HG03558 (cell line): ENCODE measurements at regions not wholly inside any gene's neighbourhood (a gene's known extent, or its start where the extent isn't known, plus 50 kb on each side); places are given as distances from the start of the nearest gene placed in this dataset.

ENCODE experiments used
- ATAC-seq: cut with Tn5 transposase; IDR thresholded peaks from one replicate; pipeline ENCODE4 v1.9.1; 2021; ENCODE audit warnings: moderate number of reproducible peaks; ENCODE audit not compliant: unreplicated experiment; ENCODE audit errors: extremely low read depth

GRCh38 chr2:6309415-6310255 is 556.1 kb downstream of the CMPK2 start:
- ATAC-seq = peak; percentile 75

DNA sequence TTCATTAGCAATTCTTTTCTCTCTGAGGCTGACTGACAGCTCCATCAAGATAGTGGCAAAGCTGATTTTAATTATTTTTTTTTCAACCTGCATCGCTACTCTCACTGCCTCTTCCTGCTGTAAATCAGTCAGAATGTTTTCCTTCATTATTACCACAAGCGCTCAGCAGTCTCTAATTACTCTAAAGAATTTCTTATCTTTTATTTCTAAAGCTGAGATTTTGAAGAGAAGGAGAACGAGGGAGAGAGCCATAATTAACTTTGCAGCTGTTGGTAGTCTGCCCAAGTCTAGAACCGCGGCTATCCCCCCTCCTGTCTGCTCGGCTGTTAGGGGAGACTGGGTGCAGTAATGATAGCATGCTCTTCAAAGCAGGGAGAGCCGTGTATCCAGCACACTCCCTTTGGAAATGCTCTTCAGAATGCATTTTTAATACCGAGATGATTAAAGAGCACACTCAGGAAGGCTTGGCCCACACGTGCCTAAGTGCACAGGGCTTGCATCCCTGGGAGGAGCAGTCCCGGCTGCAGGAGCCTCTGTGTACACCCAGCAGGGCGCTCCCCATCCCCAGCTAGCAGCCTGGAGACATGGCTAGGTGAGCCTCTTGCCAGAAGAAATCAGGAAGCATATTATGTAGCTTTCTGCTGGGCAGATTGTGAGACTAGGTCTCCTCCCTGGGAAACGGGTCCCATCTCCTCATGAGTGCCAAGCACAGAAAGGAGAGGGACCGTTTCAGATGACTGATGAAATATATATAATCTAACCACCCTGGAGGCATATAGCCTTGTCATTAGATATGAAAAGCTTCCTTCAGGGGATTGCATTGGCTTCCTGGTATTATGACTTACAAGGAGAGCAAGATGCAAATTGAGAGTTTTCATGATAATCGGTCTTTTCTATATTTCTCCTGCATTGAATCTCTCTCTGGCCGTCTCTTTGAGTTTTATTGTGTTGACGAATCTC is 555.2 kb downstream of the CMPK2 start:
- no peak for ATAC-seq

DNA sequence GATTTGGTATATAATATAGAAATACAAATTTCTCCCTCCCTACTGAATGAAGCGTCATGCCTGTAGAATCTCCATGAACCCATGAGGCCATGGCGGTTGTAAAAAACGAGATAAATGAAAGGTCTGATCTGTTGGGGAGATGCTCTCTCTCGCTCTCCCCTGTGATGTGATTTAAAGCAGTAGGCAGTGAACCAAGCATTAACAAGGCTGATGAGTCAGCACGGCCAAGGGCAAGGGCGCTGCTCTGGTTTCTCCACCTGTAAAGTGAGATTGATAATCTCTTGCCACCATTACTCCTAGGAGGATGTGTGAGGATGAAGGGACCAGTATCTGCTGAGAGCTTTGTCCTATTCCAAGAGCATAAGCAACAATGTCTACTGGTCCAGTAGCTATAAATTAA is 553.3 kb downstream of the CMPK2 start:
- ATAC-seq = no peak

- no peak for ATAC-seq
Measured at GRCh38 chr2:6314218-6314960, 551.3 kb downstream of the CMPK2 start.

GRCh38 chr2:6325616-6326015 is 540.1 kb downstream of the CMPK2 start:
- ATAC-seq = no peak

DNA sequence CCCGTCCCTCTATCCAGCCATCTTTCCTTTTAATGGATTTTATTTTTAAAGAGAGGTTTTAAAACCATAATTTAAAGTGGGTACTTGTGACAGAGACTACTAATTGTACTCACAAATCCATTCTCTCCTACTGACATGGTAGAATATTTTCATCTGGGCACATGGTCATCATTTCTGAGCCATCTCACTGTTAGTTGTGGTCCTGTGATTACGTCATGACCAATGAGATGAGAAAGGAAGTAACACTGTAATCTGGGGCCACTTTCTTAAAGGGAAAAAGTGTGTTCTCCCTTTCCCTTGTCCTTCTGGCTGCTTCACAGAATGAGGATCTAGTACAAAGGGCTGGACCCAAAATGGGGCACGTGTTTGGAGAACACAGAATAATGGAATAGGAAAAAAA is 538.7 kb downstream of the CMPK2 start:
- no peak for ATAC-seq

- ATAC-seq = no peak
Measured at GRCh38 chr2:6336752-6337471, 528.8 kb downstream of the CMPK2 start.

DNA sequence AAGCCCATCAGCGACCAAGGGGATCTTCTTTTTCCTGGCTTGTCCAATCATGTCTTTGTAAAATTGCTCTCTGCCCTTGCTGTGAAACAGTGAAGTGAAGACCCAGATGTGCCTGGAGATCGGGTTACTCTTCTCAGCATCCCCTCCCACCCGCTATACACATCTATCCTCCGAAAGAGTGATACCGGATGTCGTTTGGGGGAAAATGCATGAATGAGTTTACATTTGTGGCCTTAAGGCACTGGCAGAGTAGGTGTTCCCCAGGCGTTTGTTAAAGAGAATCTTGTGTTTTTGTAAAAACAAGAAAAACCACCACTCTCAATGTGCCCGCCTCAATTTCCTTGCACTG is 528.3 kb downstream of the CMPK2 start:
- ATAC-seq = no peak

- ATAC-seq = no peak
Measured at GRCh38 chr2:6341588-6342129, 524.0 kb downstream of the CMPK2 start.

GRCh38 chr2:6342273-6342920 is 523.3 kb downstream of the CMPK2 start:
- ATAC-seq = no peak

GRCh38 chr2:6343076-6343475 is 522.6 kb downstream of the CMPK2 start:
- no peak for ATAC-seq

GRCh38 chr2:6352247-6352646 is 513.5 kb downstream of the CMPK2 start:
- ATAC-seq = peak; percentile 75

DNA sequence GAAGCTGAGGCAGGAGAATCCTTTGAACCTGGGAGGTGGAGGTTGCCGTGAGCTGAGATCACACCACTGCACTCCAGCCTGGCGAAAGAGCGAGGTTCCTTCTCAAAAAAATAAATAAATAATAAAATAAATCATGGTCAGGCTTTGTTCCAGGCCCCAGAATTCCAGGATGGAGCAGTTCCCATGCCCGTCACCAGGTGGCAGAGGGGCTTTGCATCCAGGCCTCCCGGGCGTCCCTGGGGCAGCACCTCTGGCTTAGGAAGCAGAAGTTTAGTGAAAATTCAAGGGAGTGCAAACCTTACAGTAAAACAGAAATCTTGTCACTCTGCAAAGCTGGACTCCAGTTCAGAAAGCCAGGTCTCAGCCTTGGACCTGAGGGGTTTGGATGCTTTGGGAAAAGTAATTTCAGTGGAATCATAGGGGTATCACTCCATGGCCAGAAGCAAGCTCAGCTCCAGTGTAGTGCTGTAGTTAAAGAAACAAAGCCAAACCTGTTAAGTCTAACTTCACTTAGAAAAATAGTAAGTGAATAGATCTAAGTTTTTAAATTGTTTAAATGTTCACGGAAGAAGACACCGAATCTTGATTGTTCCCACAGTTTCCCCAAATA is 512.7 kb downstream of the CMPK2 start:
- no peak for ATAC-seq

DNA sequence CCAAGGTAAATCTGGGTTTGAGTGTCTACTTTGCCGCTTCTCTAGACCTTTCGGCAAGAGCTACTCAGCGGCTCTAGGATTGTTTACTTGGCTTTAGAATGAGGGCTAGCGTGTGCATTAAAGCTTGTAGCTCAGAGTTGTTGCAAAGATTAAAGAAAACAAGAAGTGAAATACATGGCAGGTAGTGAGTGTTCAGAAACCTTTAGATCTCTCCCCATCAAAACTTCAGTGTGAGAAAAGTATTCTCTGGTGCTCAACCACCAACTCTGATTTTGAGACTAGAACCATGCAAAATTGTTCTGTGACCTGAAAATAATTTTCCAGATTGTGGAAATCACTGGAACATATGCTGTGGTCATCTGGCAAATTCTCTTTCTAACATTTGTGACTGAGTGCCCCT is 512.0 kb downstream of the CMPK2 start:
- ATAC-seq = peak; percentile 40

GRCh38 chr2:6354546-6354945 is 511.2 kb downstream of the CMPK2 start:
- no peak for ATAC-seq

DNA sequence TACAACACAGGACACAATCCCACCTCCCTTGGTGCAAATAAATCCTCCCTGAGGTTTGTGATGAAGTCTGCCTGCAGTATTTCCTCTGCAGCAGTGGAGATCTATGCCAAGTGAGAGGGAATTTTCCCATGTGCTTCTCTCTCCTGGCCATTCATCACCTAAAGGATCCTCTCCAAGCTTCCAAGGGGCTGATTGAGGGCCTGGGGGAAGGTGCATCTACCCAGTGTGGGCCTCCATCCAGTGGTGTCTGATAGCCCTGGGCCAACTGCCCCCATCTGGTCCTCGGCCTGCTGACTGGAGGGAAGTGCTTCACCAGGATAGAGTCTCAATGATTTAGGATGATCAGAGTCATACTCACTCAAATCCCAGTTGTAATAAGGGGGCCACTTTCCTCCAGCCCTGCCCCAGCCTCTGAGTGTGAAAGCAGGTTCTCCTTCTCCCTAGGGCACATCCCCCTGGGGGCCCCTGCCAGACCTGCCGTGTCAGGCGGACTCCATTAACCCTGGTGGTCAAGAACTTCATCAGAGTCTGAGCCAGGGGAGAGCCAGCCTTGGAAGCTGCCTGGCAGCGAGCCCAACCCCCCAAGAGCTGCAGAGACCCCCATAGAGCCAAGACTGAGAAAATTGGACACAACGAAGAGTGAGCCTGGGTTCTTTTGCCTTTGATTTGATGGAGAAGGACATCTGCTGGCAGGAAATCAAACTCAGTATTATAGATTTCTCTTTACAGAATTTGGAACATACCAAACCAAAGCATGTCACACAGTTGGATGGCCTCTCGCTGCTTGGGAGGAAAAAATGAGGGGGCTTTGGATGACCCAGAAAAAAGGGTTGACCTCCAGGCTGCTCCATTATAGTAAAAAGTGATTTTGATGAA is 509.6 kb downstream of the CMPK2 start:
- no peak for ATAC-seq

DNA sequence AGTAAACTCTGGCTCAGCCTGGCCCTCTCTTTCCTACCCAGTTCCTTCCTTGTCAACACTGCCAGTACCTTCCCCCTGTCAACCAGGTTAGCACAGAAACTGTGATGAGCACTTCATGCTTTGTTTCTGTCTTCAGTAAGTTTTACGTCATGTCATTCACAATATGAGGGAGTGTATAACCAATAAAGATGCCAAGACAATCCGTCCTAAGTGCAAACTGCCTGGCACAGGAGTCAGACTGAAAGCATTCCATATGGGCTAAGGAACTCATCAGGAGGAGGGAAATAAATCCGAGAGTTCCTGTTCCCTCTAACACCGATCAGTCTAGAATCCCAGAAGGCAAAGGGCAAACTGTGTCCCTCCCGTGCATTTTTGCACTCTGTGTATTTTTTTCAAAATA is 507.2 kb downstream of the CMPK2 start:
- no peak for ATAC-seq

GRCh38 chr2:6358985-6359384 is 506.7 kb downstream of the CMPK2 start:
- no peak for ATAC-seq
